Trophoblast cell (in vitro differentiated cells and primary cell): ENCODE measurements at regions not wholly inside any gene's neighbourhood (a gene's known extent, or its start where the extent isn't known, plus 50 kb on each side); places are given as distances from the start of the nearest gene placed in this dataset.
A peak's percentile ranks its signal among the peaks of the same experiment; 100 is the strongest.

ENCODE experiments used
- DNase-seq, 2 donors: peaks; one replicate each; pipeline ENCODE4 v3.0.0-alpha.2; 2016
- H2AFZ ChIP-seq: 2 replicates; pipeline ENCODE4 v1.6.1; 2013; ENCODE audit warnings: low read length, moderate library complexity, mild to moderate bottlenecking; ENCODE audit not compliant: insufficient read depth, poor library complexity
- H2AK5ac ChIP-seq: 2 replicates; pipeline ENCODE4 v1.6.1; 2013; ENCODE audit warnings: mild to moderate bottlenecking, low read length
- H2BK120ac ChIP-seq: 2 replicates; pipeline ENCODE4 v1.6.1; 2013; ENCODE audit warnings: low read length, mild to moderate bottlenecking, moderate library complexity; ENCODE audit not compliant: insufficient read depth, poor library complexity
- H2BK12ac ChIP-seq: 2 replicates; pipeline ENCODE4 v1.6.1; 2013; ENCODE audit warnings: mild to moderate bottlenecking, low read length, moderate library complexity
- H2BK5ac ChIP-seq: 2 replicates; pipeline ENCODE4 v1.6.1; 2013; ENCODE audit warnings: low read length, low read depth, moderate library complexity, mild to moderate bottlenecking; ENCODE audit not compliant: poor library complexity
- H3K14ac ChIP-seq: 2 replicates; pipeline ENCODE4 v1.6.1; 2013; ENCODE audit warnings: mild to moderate bottlenecking, low read length
- H3K18ac ChIP-seq: 2 replicates; pipeline ENCODE4 v1.6.1; 2013; ENCODE audit warnings: mild to moderate bottlenecking, low read length
- H3K23ac ChIP-seq: 2 replicates; pipeline ENCODE4 v1.6.1; 2013; ENCODE audit warnings: low read length
- H3K27ac ChIP-seq: 2 replicates; pipeline ENCODE4 v1.5.1; 2013; ENCODE audit warnings: low read depth, mild to moderate bottlenecking, inconsistent platforms, low read length, moderate library complexity
- H3K27me3 ChIP-seq: 2 replicates; pipeline ENCODE4 v1.6.1; 2013; ENCODE audit warnings: inconsistent platforms, mild to moderate bottlenecking, low read length, moderate library complexity; ENCODE audit not compliant: insufficient read depth
- H3K36me3 ChIP-seq, 2 experiments: 1 replicate in 1 of 2; 2 replicates in 1 of 2; pipeline ENCODE4 v1.6.1; 2013; ENCODE audit warnings: low read length in 2 of 2, mild to moderate bottlenecking in 2 of 2, moderate library complexity in 1 of 2; ENCODE audit not compliant: insufficient read depth in 2 of 2, control insufficient read depth in 1 of 2
- H3K4ac ChIP-seq: 2 replicates; pipeline ENCODE4 v1.6.1; 2013; ENCODE audit warnings: low read depth, mild to moderate bottlenecking, low read length, moderate library complexity
- H3K4me1 ChIP-seq, 2 experiments: 1 replicate in 1 of 2; 2 replicates in 1 of 2; pipeline ENCODE4 v1.6.1; 2013; ENCODE audit warnings: low read length in 2 of 2, mild to moderate bottlenecking in 2 of 2, moderate library complexity in 1 of 2; ENCODE audit not compliant: insufficient read depth in 2 of 2, control insufficient read depth in 1 of 2
- H3K4me2 ChIP-seq: 2 replicates; pipeline ENCODE4 v1.6.1; 2013; ENCODE audit warnings: inconsistent platforms, mild to moderate bottlenecking, low read length, moderate library complexity
- H3K4me3 ChIP-seq: 2 replicates; pipeline ENCODE4 v1.5.1; 2013; ENCODE audit warnings: mild to moderate bottlenecking, low read depth, low read length, inconsistent platforms
- H3K79me1 ChIP-seq: one replicate; pipeline ENCODE4 v1.6.1; 2013; ENCODE audit warnings: low read length
- H3K79me2 ChIP-seq: 2 replicates; pipeline ENCODE4 v1.6.1; 2013; ENCODE audit warnings: low read length, mild to moderate bottlenecking; ENCODE audit not compliant: control insufficient read depth, insufficient read depth, poor library complexity
- H3K9ac ChIP-seq: 2 replicates; pipeline ENCODE4 v1.6.1; 2013; ENCODE audit warnings: mild to moderate bottlenecking, low read length
- H3K9me3 ChIP-seq: 2 replicates; pipeline ENCODE4 v1.6.1; 2013; ENCODE audit warnings: low read depth, mild to moderate bottlenecking, control low read depth, inconsistent platforms, low read length; ENCODE audit not compliant: insufficient read depth
- H4K12ac ChIP-seq: 2 replicates; pipeline ENCODE4 v1.6.1; 2013; ENCODE audit warnings: low read depth, mild to moderate bottlenecking, low read length, moderate library complexity
- H4K8ac ChIP-seq: 2 replicates; pipeline ENCODE4 v1.6.1; 2013; ENCODE audit warnings: low read depth, mild to moderate bottlenecking, low read length, moderate library complexity
- H4K91ac ChIP-seq: one replicate; pipeline ENCODE4 v1.6.1; 2013; ENCODE audit warnings: low read depth, mild to moderate bottlenecking, low read length, moderate library complexity
- WGBS: extraction: QIAGEN DNeasy Blood & Tissue Kit; methylation state at CpG from one replicate; pipeline ENCODE4 v1.1.7; 2013; ENCODE audit warnings: missing lambda C conversion rate; ENCODE audit not compliant: insufficient read length, insufficient coverage; ENCODE audit errors: extremely low coverage; 5-methylcytosine and 5-hydroxymethylcytosine counted together

DNA sequence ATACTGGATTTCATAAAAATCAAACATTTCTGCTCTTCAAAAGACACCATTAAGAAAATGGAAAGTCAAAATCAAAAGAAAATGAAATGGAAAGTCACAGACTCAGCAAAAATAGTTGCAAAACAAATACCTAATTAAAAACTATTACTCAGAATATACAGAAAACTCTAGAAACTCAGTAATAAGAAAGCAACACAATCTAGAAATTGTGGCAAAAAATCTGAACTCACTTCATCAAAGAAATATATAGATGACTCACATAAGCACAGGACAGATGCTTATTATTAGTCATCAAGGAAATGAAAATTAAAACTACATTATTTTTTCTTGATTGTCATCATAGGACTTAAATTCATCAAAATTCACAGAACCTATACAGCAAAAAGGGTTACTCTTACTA is 430.0 kb downstream of the SHQ1 start:
- Histone ChIP-seq H3K4me2 (no peak overlapping the region), H3K79me1 (no peaks in the 10 kb centered on the region), H2AFZ (no peak overlapping the region), H3K18ac (no peak overlapping the region), H4K91ac (no peak overlapping the region), H2BK5ac (no peak overlapping the region), H3K14ac (no peak overlapping the region), H3K27me3 (no peaks in the 10 kb centered on the region), H4K12ac (no peak overlapping the region), H2BK12ac (no peak overlapping the region), H3K4me1 (peaks cover 2 to 9% of the 10 kb centered on the region in 2 experiments), H4K8ac (no peak overlapping the region), H3K27ac (no peak overlapping the region), H2AK5ac (no peak overlapping the region), H3K9me3 (no peaks in the 10 kb centered on the region), H3K4ac (no peak overlapping the region), H3K36me3 (peaks cover 0 to 3% of the 10 kb centered on the region in 2 experiments), H2BK120ac (no peak overlapping the region), H3K23ac (no peak overlapping the region), H3K4me3 (no peak overlapping the region), H3K9ac (no peak overlapping the region), H3K79me2 (peaks cover 13% of the 10 kb centered on the region)
- DNase-seq = no peak

DNA sequence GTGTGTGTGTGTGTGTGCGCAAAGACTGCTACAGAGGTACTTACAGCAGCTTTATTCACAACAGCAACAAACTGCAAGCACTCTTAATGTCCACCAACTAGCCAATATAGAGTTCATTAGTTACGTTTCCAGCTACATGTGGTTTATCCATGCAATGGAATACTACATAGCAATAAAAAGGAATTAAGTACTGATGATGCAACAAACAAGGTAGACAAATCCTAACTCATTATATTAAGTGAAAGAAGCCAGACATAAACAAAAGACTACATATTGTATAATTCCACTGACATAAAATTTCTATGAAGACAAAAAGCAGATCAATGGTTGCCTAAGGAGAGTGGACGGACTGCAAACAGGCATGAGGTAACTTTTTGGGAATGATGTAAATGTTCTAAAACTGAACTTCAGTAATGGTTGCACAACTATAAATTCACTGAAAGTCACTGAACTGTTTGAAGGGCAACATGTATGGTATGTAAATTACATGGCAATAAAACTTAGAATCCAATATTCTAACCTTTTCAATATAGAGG is 433.7 kb downstream of the SHQ1 start:
- no peak overlapping the region for H3K4me3 ChIP-seq
- DNase-seq = no peak
- no peak overlapping the region for H3K23ac ChIP-seq
- no peaks in the 10 kb centered on the region for H3K9me3 ChIP-seq
- H3K36me3 ChIP-seq = peaks cover 0 to 3% of the 10 kb centered on the region in 2 experiments
- peaks cover 0 to 6% of the 10 kb centered on the region in 2 experiments for H3K4me1 ChIP-seq
- H3K18ac ChIP-seq = no peak overlapping the region
- no peak overlapping the region for H2BK5ac ChIP-seq
- no peaks in the 10 kb centered on the region for H3K79me1 ChIP-seq
- H3K14ac ChIP-seq = no peak overlapping the region
- H3K4ac ChIP-seq = no peak overlapping the region
- peaks cover 16% of the 10 kb centered on the region for H3K79me2 ChIP-seq
- no peak overlapping the region for H3K4me2 ChIP-seq
- WGBS = no CpG with 5 or more reads among the region's 3 CpGs
- no peak overlapping the region for H3K9ac ChIP-seq
- H2BK12ac ChIP-seq = no peak overlapping the region
- H3K27me3 ChIP-seq = no peaks in the 10 kb centered on the region
- H2AK5ac ChIP-seq = no peak overlapping the region
- H4K12ac ChIP-seq = no peak overlapping the region
- no peak overlapping the region for H4K8ac ChIP-seq
- H2AFZ ChIP-seq = no peak overlapping the region
- no peak overlapping the region for H3K27ac ChIP-seq
- H2BK120ac ChIP-seq = no peak overlapping the region
- H4K91ac ChIP-seq = no peak overlapping the region

DNA sequence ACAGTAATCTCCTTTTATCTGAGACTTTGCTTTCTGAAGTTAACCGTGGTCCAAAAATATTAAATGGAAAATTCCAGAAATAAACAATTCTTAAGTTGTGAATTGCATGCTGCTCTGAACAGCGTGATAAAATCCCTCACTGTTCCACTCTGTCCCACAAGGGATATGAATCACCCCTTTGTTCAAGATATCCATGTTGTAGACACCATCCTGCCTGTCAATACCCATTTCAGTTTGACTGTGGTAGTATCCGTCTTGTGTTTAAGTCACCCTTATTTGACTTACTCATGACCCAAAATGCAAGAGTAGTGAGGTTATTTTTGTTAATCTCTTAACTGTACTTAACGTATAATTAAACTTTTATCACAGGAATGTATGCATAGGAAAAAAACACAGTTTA is 435.0 kb downstream of the SHQ1 start:
- no peaks in the 10 kb centered on the region for H3K9me3 ChIP-seq
- no peak overlapping the region for H4K8ac ChIP-seq
- no peak overlapping the region for H3K27ac ChIP-seq

DNA sequence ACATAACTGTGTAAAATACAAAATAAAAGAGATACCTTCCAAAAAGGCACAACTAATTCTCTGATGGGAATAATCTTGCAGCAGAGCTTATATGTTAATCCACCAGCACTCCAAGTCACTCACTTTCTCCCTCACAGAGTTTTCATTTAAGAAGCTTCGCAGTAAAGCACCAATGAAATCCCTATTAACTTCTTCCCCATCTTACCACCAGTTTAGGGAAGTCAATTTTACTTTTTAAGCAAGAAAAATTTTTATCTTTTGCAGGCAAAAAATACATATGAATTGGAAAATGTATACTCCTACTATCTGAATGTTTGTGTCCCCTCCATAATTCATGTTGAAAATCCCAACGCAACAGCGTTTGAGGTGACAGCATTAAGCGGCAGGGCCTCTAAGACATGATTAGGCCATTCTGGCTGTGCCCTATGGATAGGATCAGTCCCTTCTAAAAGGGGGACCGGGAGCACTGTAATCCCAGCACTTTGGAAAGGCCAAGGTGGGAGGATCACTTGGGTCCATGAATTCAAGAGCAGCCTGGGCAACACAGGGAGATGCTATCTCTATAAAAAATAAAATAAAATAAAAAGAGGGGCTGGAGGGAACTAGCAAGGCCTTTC is 435.8 kb downstream of the SHQ1 start:
- Histone ChIP-seq H3K4me2 (no peak overlapping the region), H3K9me3 (no peaks in the 10 kb centered on the region), H3K14ac (no peak overlapping the region), H3K79me1 (no peaks in the 10 kb centered on the region), H3K18ac (no peak overlapping the region), H3K4me3 (no peak overlapping the region), H4K8ac (no peak overlapping the region), H3K4me1 (peaks cover 0 to 7% of the 10 kb centered on the region in 2 experiments), H2AFZ (no peak overlapping the region), H3K79me2 (peaks cover 17% of the 10 kb centered on the region), H3K36me3 (peaks cover 0 to 3% of the 10 kb centered on the region in 2 experiments), H3K4ac (peak overlapping the region; percentile 99), H2AK5ac (no peak overlapping the region), H2BK5ac (no peak overlapping the region), H3K9ac (no peak overlapping the region), H4K91ac (peak overlapping the region; percentile 1), H3K23ac (no peak overlapping the region), H3K27ac (no peak overlapping the region), H3K27me3 (no peaks in the 10 kb centered on the region), H2BK12ac (no peak overlapping the region), H4K12ac (no peak overlapping the region), H2BK120ac (no peak overlapping the region)
- no peak for DNase-seq
- no CpG with 5 or more reads among the region's 5 CpGs for WGBS

More for the DNA sequence above, 435.0 kb downstream of the SHQ1 start:
- H3K27me3 ChIP-seq = no peaks in the 10 kb centered on the region
- peaks cover 0 to 3% of the 10 kb centered on the region in 2 experiments for H3K36me3 ChIP-seq
- peaks cover 0 to 4% of the 10 kb centered on the region in 2 experiments for H3K4me1 ChIP-seq
- no peak overlapping the region for H2BK120ac ChIP-seq
- H2BK5ac ChIP-seq = no peak overlapping the region
- H3K4me2 ChIP-seq = no peak overlapping the region
- H3K14ac ChIP-seq = no peak overlapping the region
- H3K79me2 ChIP-seq = peaks cover 14% of the 10 kb centered on the region
- H2BK12ac ChIP-seq = no peak overlapping the region
- H2AK5ac ChIP-seq = no peak overlapping the region
- no peak overlapping the region for H3K4me3 ChIP-seq
- no peak overlapping the region for H3K9ac ChIP-seq
- no CpG with 5 or more reads among the region's 4 CpGs for WGBS
- no peak overlapping the region for H3K4ac ChIP-seq
- H2AFZ ChIP-seq = no peak overlapping the region
- H3K18ac ChIP-seq = no peak overlapping the region
- H3K23ac ChIP-seq = no peak overlapping the region
- no peaks in the 10 kb centered on the region for H3K79me1 ChIP-seq
- no peak overlapping the region for H4K91ac ChIP-seq
- H4K12ac ChIP-seq = no peak overlapping the region
- no peak for DNase-seq
